ENCODE measurements at regions not wholly inside any gene's neighbourhood (a gene's known extent, or its start where the extent isn't known, plus 50 kb on each side); places are given as distances from the start of the nearest gene placed in this dataset.

DNA sequence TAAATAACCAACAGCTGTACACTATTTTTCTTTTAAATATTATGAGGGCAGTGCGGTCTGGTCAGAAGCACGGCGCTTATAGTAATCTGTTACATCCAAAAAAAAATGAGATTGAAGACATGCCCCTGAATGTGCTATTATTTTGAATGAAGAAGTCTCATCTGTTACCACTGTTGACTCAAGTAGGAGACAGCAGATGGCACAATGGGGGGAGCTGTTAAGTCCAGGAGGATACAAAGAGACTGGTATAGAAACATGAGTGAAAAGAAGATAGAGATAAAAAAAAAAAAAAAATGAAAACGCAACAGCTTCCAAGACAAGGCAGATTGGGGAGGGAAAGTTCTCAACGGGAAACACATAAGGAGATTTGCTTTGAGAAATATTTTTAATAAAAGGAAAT, 425.5 kb upstream of the PKDCC start:
- Histone ChIP-seq H2AFZ (replicated peaks) (no peak overlapping the region), H3K9ac (no peak overlapping the region), H3F3A (ENCODE audit: low read depth) (no peaks in the 10 kb centered on the region), H3K27ac (no peak overlapping the region), H4K20me1 (ENCODE audit: low read depth) (no peaks in the 10 kb centered on the region), H3K9me3 (ENCODE audit: low read depth) (no peaks in the 10 kb centered on the region), H3K4me3 (no peak overlapping the region), H3K79me2 (ENCODE audit: low read depth) (no peaks in the 10 kb centered on the region), H3K27me3 (no peaks in the 10 kb centered on the region), H3K4me2 (no peak overlapping the region), H3K4me1 (no peaks in the 10 kb centered on the region), H3K36me3 (no peaks in the 10 kb centered on the region)
- Mint-ChIP-seq H3K27me3 (ENCODE audit: insufficient read depth, low read depth) (peaks cover 4% of the 10 kb centered on the region), H3K27ac (no peak overlapping the region), H3K36me3 (no peaks in the 10 kb centered on the region), H3K4me1 (no peaks in the 10 kb centered on the region), H3K9me3 (no peaks in the 10 kb centered on the region), H3K4me3 (no peak overlapping the region)
- no peak for DNase-seq (ENCODE audit: low spot score)
- TF ChIP-seq EZH2 (IDR thresholded peaks at IDR 0.05) (no peak), EZH2phosphoT487 (IDR thresholded peaks at IDR 0.05) (no peak)
- TF ChIP-seq, protein P1, sequence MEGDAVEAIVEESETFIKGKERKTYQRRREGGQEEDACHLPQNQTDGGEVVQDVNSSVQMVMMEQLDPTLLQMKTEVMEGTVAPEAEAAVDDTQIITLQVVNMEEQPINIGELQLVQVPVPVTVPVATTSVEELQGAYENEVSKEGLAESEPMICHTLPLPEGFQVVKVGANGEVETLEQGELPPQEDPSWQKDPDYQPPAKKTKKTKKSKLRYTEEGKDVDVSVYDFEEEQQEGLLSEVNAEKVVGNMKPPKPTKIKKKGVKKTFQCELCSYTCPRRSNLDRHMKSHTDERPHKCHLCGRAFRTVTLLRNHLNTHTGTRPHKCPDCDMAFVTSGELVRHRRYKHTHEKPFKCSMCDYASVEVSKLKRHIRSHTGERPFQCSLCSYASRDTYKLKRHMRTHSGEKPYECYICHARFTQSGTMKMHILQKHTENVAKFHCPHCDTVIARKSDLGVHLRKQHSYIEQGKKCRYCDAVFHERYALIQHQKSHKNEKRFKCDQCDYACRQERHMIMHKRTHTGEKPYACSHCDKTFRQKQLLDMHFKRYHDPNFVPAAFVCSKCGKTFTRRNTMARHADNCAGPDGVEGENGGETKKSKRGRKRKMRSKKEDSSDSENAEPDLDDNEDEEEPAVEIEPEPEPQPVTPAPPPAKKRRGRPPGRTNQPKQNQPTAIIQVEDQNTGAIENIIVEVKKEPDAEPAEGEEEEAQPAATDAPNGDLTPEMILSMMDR (IDR thresholded peaks at IDR 0.05): no peak

DNA sequence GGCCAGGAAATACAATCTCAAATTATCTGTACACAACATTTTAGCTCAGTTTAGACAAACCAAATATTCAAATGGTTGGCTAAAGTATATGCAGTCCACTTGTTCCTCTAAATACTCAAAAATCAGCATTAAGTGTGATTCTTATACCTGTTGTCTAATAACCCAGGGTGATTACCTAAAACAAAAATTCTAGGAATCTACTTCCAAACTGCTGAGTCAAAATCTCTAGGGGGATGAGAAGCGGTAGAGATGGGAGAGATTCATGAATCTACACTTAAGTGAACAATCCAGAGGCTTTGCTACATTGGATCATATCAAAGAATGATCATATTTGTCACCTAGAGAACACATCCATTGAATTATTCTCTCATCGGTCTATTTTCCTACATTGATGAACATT, 420.9 kb upstream of the PKDCC start:
- Histone ChIP-seq H3K79me2 (ENCODE audit: low read depth) (no peaks in the 10 kb centered on the region), H3K36me3 (no peaks in the 10 kb centered on the region), H3K4me1 (no peaks in the 10 kb centered on the region), H3K9ac (no peak overlapping the region), H3K4me2 (no peak overlapping the region), H3K4me3 (no peak overlapping the region), H3F3A (ENCODE audit: low read depth) (no peaks in the 10 kb centered on the region), H2AFZ (replicated peaks) (no peak overlapping the region), H3K9me3 (ENCODE audit: low read depth) (no peaks in the 10 kb centered on the region), H3K27ac (no peak overlapping the region), H4K20me1 (ENCODE audit: low read depth) (no peaks in the 10 kb centered on the region), H3K27me3 (no peaks in the 10 kb centered on the region)
- Mint-ChIP-seq H3K27me3 (ENCODE audit: insufficient read depth, low read depth) (no peaks in the 10 kb centered on the region), H3K4me3 (no peak overlapping the region), H3K36me3 (no peaks in the 10 kb centered on the region), H3K27ac (no peak overlapping the region), H3K4me1 (no peaks in the 10 kb centered on the region), H3K9me3 (no peaks in the 10 kb centered on the region)
- TF ChIP-seq EZH2 (IDR thresholded peaks at IDR 0.05) (no peak), EZH2phosphoT487 (IDR thresholded peaks at IDR 0.05) (no peak)
- TF ChIP-seq, protein P1 (IDR thresholded peaks at IDR 0.05): no peak
- DNase-seq (ENCODE audit: low spot score): no peak

DNA sequence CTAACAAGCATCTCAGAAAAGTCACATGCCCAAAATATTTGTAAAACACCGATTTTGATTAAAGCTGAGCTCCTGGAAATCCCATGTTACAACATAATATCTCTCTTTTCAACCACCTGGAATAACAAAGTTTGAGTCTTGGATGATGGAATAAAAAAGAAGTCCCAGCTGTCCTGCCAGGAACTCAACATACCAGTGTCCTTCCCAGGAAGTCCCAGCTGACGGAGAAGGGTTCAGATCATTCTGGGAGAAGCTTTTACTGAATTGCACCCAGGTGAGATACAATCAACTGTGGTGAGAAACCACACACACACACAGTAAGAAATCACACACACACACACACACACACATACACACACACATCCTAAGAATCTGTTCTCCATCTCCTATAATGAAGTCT, 413.1 kb upstream of the PKDCC start:
- Histone ChIP-seq H3K27ac (no peak overlapping the region), H3K36me3 (no peaks in the 10 kb centered on the region), H3K4me3 (no peak overlapping the region), H3K9ac (no peak overlapping the region), H3F3A (ENCODE audit: low read depth) (no peaks in the 10 kb centered on the region), H4K20me1 (ENCODE audit: low read depth) (no peaks in the 10 kb centered on the region), H3K4me2 (no peak overlapping the region), H3K4me1 (no peaks in the 10 kb centered on the region), H3K9me3 (ENCODE audit: low read depth) (no peaks in the 10 kb centered on the region), H2AFZ (replicated peaks) (no peak overlapping the region), H3K79me2 (ENCODE audit: low read depth) (no peaks in the 10 kb centered on the region), H3K27me3 (no peaks in the 10 kb centered on the region)
- TF ChIP-seq EZH2phosphoT487 (IDR thresholded peaks at IDR 0.05): no peak
- TF ChIP-seq, protein P1 (IDR thresholded peaks at IDR 0.05): no peak
- TF ChIP-seq EZH2 (IDR thresholded peaks at IDR 0.05): no peak
- H3K27me3 Mint-ChIP-seq (ENCODE audit: insufficient read depth, low read depth): peaks cover 3% of the 10 kb centered on the region
- peaks cover 6% of the 10 kb centered on the region for H3K9me3 Mint-ChIP-seq
- H3K27ac Mint-ChIP-seq: no peak overlapping the region
- no peak for DNase-seq (ENCODE audit: low spot score)
- no peak overlapping the region for H3K4me3 Mint-ChIP-seq
- H3K4me1 Mint-ChIP-seq: no peaks in the 10 kb centered on the region
- H3K36me3 Mint-ChIP-seq: no peaks in the 10 kb centered on the region

DNA sequence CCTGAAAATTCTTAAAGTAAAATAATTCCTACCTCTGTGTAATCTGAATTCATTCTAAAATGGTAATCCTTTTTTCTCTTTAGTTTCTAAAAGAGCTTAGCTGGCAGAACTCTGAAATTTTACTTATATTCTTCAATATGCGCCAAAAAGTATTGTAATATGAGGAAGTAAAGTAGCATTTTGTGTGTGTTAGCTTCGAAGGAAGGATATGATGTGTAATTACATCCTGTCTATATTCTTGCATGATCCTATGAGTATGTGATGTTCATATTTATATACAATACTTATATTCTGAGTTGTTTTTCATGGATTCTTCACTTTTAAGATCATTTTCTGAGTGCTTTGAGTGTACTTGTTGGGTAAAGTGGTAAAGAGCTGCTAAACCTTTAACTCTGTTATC, 402.9 kb upstream of the PKDCC start:
- H3K27ac ChIP-seq: no peak overlapping the region
- TF ChIP-seq, protein P1 (IDR thresholded peaks at IDR 0.05): no peak
- Mint-ChIP-seq H3K36me3 (no peaks in the 10 kb centered on the region), H3K4me1 (no peaks in the 10 kb centered on the region), H3K4me3 (no peak overlapping the region), H3K27me3 (ENCODE audit: insufficient read depth, low read depth) (no peaks in the 10 kb centered on the region), H3K27ac (no peak overlapping the region), H3K9me3 (no peaks in the 10 kb centered on the region)
- H3K9me3 ChIP-seq (ENCODE audit: low read depth): no peaks in the 10 kb centered on the region
- H3K79me2 ChIP-seq (ENCODE audit: low read depth): no peaks in the 10 kb centered on the region
- H3K4me1 ChIP-seq: no peaks in the 10 kb centered on the region
- no peak overlapping the region for H3K9ac ChIP-seq
- no peak overlapping the region for H3K4me2 ChIP-seq
- no peaks in the 10 kb centered on the region for H3K27me3 ChIP-seq
- no peak overlapping the region for H3K4me3 ChIP-seq
- no peaks in the 10 kb centered on the region for H4K20me1 ChIP-seq (ENCODE audit: low read depth)
- DNase-seq (ENCODE audit: low spot score): no peak
- no peaks in the 10 kb centered on the region for H3F3A ChIP-seq (ENCODE audit: low read depth)
- H2AFZ ChIP-seq (replicated peaks): no peak overlapping the region
- H3K36me3 ChIP-seq: no peaks in the 10 kb centered on the region

Data from neural progenitor cell (in vitro differentiated cells).